GM12874 (cell line): ENCODE measurements at regions not wholly inside any gene's neighbourhood (a gene's known extent, or its start where the extent isn't known, plus 50 kb on each side); places are given as distances from the start of the nearest gene placed in this dataset.
A peak's percentile ranks its signal among the peaks of the same experiment; 100 is the strongest.

ENCODE experiments used
- CTCF ChIP-seq: IDR thresholded peaks from 2 replicates; pipeline ENCODE4 v1.5.1; 2011; ENCODE audit warnings: low read depth, mild to moderate bottlenecking, control low read depth, low read length, moderate library complexity; ENCODE audit not compliant: insufficient read depth

GRCh38 chr13:73835138-73835721 lies 299.0 kb downstream of the KLF12 start:
- TF ChIP-seq CTCF, result 0 out of 2 replicates have a peak, but pooled peaks have one; percentile 25

- TF ChIP-seq CTCF, result no peak
Measured at GRCh38 chr13:73833325-73834070, 300.7 kb downstream of the KLF12 start.

GRCh38 chr13:73832825-73833224 lies 301.4 kb downstream of the KLF12 start:
- TF ChIP-seq CTCF, result no peak

GRCh38 chr13:73832128-73832588 lies 302.0 kb downstream of the KLF12 start:
- TF ChIP-seq CTCF, result no peak

- TF ChIP-seq CTCF, result no peak
Measured at GRCh38 chr13:73829416-73829815, 304.8 kb downstream of the KLF12 start.

- no peak for TF ChIP-seq CTCF
Measured at GRCh38 chr13:73828811-73829210, 305.4 kb downstream of the KLF12 start.

- TF ChIP-seq CTCF, result no peak
Measured at GRCh38 chr13:73827434-73827833, 306.8 kb downstream of the KLF12 start.
